ENCODE measurements at regions not wholly inside any gene's neighbourhood (a gene's known extent, or its start where the extent isn't known, plus 50 kb on each side); places are given as distances from the start of the nearest gene placed in this dataset.

- TF ChIP-seq, protein P1, sequence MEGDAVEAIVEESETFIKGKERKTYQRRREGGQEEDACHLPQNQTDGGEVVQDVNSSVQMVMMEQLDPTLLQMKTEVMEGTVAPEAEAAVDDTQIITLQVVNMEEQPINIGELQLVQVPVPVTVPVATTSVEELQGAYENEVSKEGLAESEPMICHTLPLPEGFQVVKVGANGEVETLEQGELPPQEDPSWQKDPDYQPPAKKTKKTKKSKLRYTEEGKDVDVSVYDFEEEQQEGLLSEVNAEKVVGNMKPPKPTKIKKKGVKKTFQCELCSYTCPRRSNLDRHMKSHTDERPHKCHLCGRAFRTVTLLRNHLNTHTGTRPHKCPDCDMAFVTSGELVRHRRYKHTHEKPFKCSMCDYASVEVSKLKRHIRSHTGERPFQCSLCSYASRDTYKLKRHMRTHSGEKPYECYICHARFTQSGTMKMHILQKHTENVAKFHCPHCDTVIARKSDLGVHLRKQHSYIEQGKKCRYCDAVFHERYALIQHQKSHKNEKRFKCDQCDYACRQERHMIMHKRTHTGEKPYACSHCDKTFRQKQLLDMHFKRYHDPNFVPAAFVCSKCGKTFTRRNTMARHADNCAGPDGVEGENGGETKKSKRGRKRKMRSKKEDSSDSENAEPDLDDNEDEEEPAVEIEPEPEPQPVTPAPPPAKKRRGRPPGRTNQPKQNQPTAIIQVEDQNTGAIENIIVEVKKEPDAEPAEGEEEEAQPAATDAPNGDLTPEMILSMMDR (IDR thresholded peaks at IDR 0.05; ENCODE audit: low read length) = no peak
- TF ChIP-seq EZH2 (IDR thresholded peaks at IDR 0.05; ENCODE audit: borderline replicate concordance, low read length) = no peak
These were observed 165.6 kb upstream of the SERTAD2 start for GRCh38 chr2:64819361-64819760.

Measured in OCI-LY1 (cell line).